ENCODE measurements at regions not wholly inside any gene's neighbourhood (a gene's known extent, or its start where the extent isn't known, plus 50 kb on each side); places are given as distances from the start of the nearest gene placed in this dataset.
A peak's percentile ranks its signal among the peaks of the same experiment; 100 is the strongest.

GRCh38 chr5:138663009-138663408, 87.8 kb upstream of the HSPA9 start:
- H3K27me3 ChIP-seq (ENCODE audit: low read depth, low read length): no peaks in the 10 kb centered on the region
- no peak overlapping the region for H2AFZ ChIP-seq (ENCODE audit: low read depth, low read length)
- H3K4me2 ChIP-seq (ENCODE audit: low read length): peak overlapping the region; percentile 31
- H3K36me3 ChIP-seq (replicated peaks; ENCODE audit: low read depth, low read length): no peaks in the 10 kb centered on the region
- H3K9ac ChIP-seq (ENCODE audit: low read length): no peak overlapping the region
- TF ChIP-seq EZH2phosphoT487 (IDR thresholded peaks at IDR 0.05; ENCODE audit: low read depth): no peak
- no peak for TF ChIP-seq CTCF (IDR thresholded peaks at IDR 0.05; ENCODE audit: low read depth, low read length)
- H3K9me3 ChIP-seq (ENCODE audit: insufficient read depth, low read length): no peaks in the 10 kb centered on the region
- H4K20me1 ChIP-seq (ENCODE audit: insufficient read depth, low read length): no peaks in the 10 kb centered on the region
- peaks cover 14% of the 10 kb centered on the region for H3K4me1 ChIP-seq (ENCODE audit: low read length)
- no peaks in the 10 kb centered on the region for H3K79me2 ChIP-seq (ENCODE audit: low read length)
- H3K4me3 ChIP-seq (ENCODE audit: low read length): no peak overlapping the region
- no peak overlapping the region for H3K27ac ChIP-seq (ENCODE audit: low read length)

- H3K27me3 ChIP-seq (ENCODE audit: low read depth, low read length): no peaks in the 10 kb centered on the region
- TF ChIP-seq CTCF (IDR thresholded peaks at IDR 0.05; ENCODE audit: low read depth, low read length) (no peak), EZH2phosphoT487 (IDR thresholded peaks at IDR 0.05; ENCODE audit: low read depth) (no peak)
- H3K9ac ChIP-seq (ENCODE audit: low read length): no peak overlapping the region
- H3K27ac ChIP-seq (ENCODE audit: low read length): no peak overlapping the region
- no peak overlapping the region for H3K4me3 ChIP-seq (ENCODE audit: low read length)
- no peaks in the 10 kb centered on the region for H4K20me1 ChIP-seq (ENCODE audit: insufficient read depth, low read length)
- no peaks in the 10 kb centered on the region for H3K36me3 ChIP-seq (replicated peaks; ENCODE audit: low read depth, low read length)
- no peaks in the 10 kb centered on the region for H3K79me2 ChIP-seq (ENCODE audit: low read length)
- no peaks in the 10 kb centered on the region for H3K9me3 ChIP-seq (ENCODE audit: insufficient read depth, low read length)
- peak overlapping the region; percentile 31; the same call in 1 of the 2 replicates for H3K4me2 ChIP-seq (ENCODE audit: low read length)
- H2AFZ ChIP-seq (ENCODE audit: low read depth, low read length): no peak overlapping the region
- peaks cover 14% of the 10 kb centered on the region for H3K4me1 ChIP-seq (ENCODE audit: low read length)
These were observed 87.4 kb upstream of the HSPA9 start for GRCh38 chr5:138662599-138662998.

DNA sequence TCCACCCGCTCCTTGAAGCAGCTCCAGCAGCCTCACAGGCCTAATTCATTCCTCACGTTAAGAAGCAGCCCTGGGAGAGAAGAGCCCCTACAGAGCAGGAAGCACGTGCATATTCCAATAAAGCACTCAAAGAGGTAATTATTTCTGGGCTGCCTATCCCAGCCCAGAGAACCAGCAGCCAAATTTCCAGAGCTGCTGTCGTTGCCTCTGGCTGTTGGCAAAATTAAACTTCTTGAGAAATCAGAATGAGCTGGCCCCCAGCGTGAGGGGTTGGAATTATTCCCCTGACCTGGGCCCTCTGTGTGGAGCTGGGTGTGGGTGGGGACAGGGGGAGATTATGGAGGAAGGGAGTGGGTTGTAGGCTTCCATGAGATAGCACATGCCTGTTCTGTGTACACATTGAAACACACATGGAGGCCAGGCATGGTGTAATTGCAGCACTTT, 86.8 kb upstream of the HSPA9 start:
- Histone ChIP-seq H3K27ac (ENCODE audit: low read length) (no peak overlapping the region), H3K9me3 (ENCODE audit: insufficient read depth, low read length) (no peaks in the 10 kb centered on the region), H3K27me3 (ENCODE audit: low read depth, low read length) (no peaks in the 10 kb centered on the region), H3K79me2 (ENCODE audit: low read length) (no peaks in the 10 kb centered on the region), H3K4me3 (ENCODE audit: low read length) (no peak overlapping the region), H3K9ac (ENCODE audit: low read length) (no peak overlapping the region), H2AFZ (ENCODE audit: low read depth, low read length) (no peak overlapping the region), H3K4me1 (ENCODE audit: low read length) (peaks cover 14% of the 10 kb centered on the region), H4K20me1 (ENCODE audit: insufficient read depth, low read length) (no peaks in the 10 kb centered on the region), H3K36me3 (replicated peaks; ENCODE audit: low read depth, low read length) (no peaks in the 10 kb centered on the region), H3K4me2 (ENCODE audit: low read length) (no peak overlapping the region)
- TF ChIP-seq CTCF (IDR thresholded peaks at IDR 0.05; ENCODE audit: low read depth, low read length): no peak
- no peak for TF ChIP-seq EZH2phosphoT487 (IDR thresholded peaks at IDR 0.05; ENCODE audit: low read depth)

DNA sequence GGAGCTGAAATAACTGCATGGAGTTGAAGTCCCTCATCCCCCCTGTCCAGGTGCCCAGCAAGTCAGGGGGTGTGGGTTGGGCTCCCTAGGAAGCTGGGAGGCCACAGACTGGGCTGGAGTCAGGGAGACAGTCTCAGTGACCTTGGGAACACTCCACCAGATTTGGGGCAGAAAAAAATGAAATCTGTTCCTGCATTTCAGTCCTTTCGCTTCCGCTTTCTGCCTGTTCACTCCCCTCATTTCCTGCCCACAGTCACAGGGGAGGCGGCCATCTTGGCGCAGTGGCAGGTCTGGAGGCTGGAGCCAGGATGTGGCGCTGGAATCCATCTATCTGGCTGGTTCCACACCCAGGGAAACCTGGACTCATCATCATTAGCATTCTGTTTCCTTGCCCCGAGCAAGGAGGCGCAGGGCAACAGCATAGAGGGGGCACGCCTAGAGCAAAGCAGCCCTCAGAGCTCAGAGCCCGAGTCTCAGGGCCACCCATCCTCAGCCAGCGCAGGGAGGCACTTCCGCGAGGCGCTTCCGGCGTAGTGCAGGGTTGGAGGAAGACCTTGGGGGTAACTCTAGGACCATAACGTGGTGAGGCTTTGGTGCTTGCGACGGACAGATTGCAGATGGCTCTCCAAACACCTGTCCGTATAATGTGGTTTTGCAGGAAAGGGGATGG, 86.2 kb upstream of the HSPA9 start:
- no peak overlapping the region for H2AFZ ChIP-seq (ENCODE audit: low read depth, low read length)
- peaks cover 14% of the 10 kb centered on the region for H3K4me1 ChIP-seq (ENCODE audit: low read length)
- no peak overlapping the region for H3K27ac ChIP-seq (ENCODE audit: low read length)
- no peaks in the 10 kb centered on the region for H3K9me3 ChIP-seq (ENCODE audit: insufficient read depth, low read length)
- no peak overlapping the region for H3K4me2 ChIP-seq (ENCODE audit: low read length)
- no peaks in the 10 kb centered on the region for H3K36me3 ChIP-seq (replicated peaks; ENCODE audit: low read depth, low read length)
- H3K27me3 ChIP-seq (ENCODE audit: low read depth, low read length): no peaks in the 10 kb centered on the region
- no peaks in the 10 kb centered on the region for H3K79me2 ChIP-seq (ENCODE audit: low read length)
- H3K9ac ChIP-seq (ENCODE audit: low read length): no peak overlapping the region
- no peak overlapping the region for H3K4me3 ChIP-seq (ENCODE audit: low read length)
- H4K20me1 ChIP-seq (ENCODE audit: insufficient read depth, low read length): no peaks in the 10 kb centered on the region
- TF ChIP-seq EZH2phosphoT487 (IDR thresholded peaks at IDR 0.05; ENCODE audit: low read depth) (no peak), CTCF (IDR thresholded peaks at IDR 0.05; ENCODE audit: low read depth, low read length) (no peak)

All from OCI-LY3 (cell line).